Lower leg skin (tissue), 4 donors: ENCODE measurements at regions not wholly inside any gene's neighbourhood (a gene's known extent, or its start where the extent isn't known, plus 50 kb on each side); places are given as distances from the start of the nearest gene placed in this dataset.

Experiments used
- DNase-seq, 2 donors: peaks; one replicate each; pipeline ENCODE4 v3.0.0-alpha.2; 2019; ENCODE audit warnings: low spot score in 2 of 2
- H3K4me3 ChIP-seq: fragments of 200-600 bp; sonication (generic); 2 replicates; pipeline ENCODE4 v1.5.1; 2017; ENCODE audit warnings: mild to moderate bottlenecking, low read depth; ENCODE audit not compliant: poor library complexity, severe bottlenecking
- POLR2A ChIP-seq, 2 donors: fragments of 450-650 bp; IDR thresholded peaks; one replicate each; pipeline ENCODE4 v1.6.1; 2016 to 2017; ENCODE audit warnings: antibody characterized with exemption in 2 of 2, mild to moderate bottlenecking in 1 of 2, moderate library complexity in 1 of 2
- WGBS, 2 donors: methylation state at CpG; one replicate each; pipeline ENCODE4 v1.1.5; 2018; 5-methylcytosine and 5-hydroxymethylcytosine counted together
- intact Hi-C: fragments of 100-400 bp; cut with DNase I; formaldehyde crosslinking; loops from one replicate; pipeline ENCODE4 v1.15.0; 2023; ENCODE audit warnings: low total_unique reads
- TF ChIP-seq, protein P1 (sequence below), 3 donors: fragments of 450-650 bp; IDR thresholded peaks; one replicate each; pipeline ENCODE4 v1.5.1; 2016; ENCODE audit warnings: antibody characterized with exemption in 3 of 3, mild to moderate bottlenecking in 3 of 3, moderate library complexity in 2 of 3

DNA sequence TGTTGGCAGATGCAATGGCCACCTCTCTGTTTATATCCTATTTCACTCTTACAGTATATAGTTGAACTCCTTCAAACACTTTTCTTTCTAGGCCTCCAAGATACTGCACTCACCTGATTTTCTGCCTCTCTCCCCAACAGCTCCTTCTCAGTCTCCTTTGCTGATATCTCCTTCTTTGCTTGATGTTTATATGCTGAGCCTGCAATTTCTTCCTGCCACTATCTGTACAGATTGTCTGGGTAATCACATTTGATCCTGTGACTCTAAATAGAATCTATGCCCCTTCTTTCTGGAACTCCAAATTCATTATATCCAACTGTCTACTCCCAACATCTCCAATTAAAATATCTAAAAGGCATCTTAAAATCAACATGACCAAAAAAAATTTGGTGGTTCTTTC is 165.5 kb upstream of the PFN2 start:
- no peak for TF ChIP-seq POLR2A (IDR thresholded peaks at IDR 0.05)
- TF ChIP-seq, protein P1, sequence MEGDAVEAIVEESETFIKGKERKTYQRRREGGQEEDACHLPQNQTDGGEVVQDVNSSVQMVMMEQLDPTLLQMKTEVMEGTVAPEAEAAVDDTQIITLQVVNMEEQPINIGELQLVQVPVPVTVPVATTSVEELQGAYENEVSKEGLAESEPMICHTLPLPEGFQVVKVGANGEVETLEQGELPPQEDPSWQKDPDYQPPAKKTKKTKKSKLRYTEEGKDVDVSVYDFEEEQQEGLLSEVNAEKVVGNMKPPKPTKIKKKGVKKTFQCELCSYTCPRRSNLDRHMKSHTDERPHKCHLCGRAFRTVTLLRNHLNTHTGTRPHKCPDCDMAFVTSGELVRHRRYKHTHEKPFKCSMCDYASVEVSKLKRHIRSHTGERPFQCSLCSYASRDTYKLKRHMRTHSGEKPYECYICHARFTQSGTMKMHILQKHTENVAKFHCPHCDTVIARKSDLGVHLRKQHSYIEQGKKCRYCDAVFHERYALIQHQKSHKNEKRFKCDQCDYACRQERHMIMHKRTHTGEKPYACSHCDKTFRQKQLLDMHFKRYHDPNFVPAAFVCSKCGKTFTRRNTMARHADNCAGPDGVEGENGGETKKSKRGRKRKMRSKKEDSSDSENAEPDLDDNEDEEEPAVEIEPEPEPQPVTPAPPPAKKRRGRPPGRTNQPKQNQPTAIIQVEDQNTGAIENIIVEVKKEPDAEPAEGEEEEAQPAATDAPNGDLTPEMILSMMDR (IDR thresholded peaks at IDR 0.05) = no peak
- no peak for DNase-seq

DNA sequence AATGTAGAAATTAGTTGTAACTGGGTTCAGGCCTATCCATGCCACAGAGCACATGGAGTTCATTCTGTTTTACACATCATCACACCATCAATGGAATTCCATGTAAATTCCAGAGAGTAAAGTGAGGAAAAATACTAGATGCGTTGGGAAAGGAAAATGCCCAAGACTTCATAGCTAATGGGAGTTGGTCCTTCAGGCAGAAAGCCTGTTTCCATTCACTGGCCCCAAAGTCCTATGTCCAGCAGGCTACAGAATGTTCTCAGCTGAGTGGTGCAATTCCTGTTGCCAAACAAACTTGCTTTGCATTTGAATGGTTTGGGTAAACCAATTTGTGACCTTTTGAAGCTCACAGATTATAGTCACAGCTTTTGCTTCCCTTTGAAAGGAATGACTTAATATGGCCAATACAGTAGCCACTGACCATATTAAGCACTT is 164.6 kb upstream of the PFN2 start:
- 56 to 60% methylated on average over 1 of the region's 1 CpG for WGBS, 2 donors
- no peak overlapping the region for H3K4me3 ChIP-seq
- no peak for TF ChIP-seq POLR2A (IDR thresholded peaks at IDR 0.05)
- TF ChIP-seq, protein P1 (IDR thresholded peaks at IDR 0.05) = no peak
- DNase-seq = peak in 1 of 2 donors; percentile 24
- intact Hi-C loops = no loop called here

More for the DNA sequence above, 165.5 kb upstream of the PFN2 start:
- intact Hi-C loops = no loop called here
- H3K4me3 ChIP-seq = no peak overlapping the region

DNA sequence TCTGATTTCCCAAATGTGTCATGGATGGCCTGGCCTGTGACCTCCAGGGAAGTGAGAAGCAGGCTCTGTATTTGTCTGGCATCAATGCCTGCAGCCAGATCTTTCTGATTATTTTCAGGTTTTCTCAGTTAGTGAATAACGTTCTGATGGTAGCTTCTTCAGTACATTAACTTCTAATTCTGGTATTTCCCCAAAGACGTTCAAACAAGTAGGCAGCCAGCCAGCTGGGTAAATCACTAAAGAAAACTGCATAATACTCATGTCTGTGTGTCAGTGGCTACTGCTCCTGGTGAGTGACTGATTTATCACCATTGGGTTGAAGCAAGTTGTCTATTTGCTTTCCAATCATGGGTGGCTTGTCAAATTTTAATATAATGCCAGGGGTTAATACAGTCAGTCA is 162.6 kb upstream of the PFN2 start:
- H3K4me3 ChIP-seq = no peak overlapping the region
- no peak for TF ChIP-seq POLR2A (IDR thresholded peaks at IDR 0.05)
- TF ChIP-seq, protein P1 (IDR thresholded peaks at IDR 0.05) = no peak
- whole genome bisulfite sequencing, 2 donors = 3 to 30% methylated on average over 2 of the region's 2 CpGs
- DNase-seq = no peak
- intact Hi-C loops = no loop called here

DNA sequence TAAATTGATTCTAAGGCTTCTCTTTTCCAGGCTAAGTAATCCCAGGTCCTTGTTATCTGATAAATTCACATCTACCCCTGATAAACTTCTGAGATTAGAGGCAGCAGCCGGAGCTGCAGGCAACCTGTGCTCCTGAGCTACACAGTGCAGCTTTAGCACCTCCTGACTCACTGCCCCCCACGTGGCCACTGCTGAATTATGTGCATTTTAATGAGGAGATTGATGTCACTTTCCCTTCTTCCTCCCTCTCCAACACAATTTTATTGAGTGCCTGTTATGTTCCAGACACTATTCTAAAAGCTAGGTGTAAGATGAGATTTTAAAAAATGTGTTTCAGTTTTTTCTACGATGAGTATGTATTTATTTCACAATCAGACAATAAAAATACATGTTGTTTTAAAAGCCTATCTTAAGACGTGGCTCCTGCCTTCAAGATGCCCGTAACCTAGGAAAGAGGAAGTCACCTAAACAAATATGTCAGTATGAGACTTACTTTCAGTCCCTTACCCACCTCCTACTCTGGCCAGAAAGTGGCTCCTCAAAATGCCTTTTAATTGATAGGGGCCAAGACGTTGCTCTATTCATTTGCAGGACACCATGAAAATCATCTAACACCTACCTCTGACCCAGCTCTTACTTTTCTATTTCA is 161.5 kb upstream of the PFN2 start:
- 62 to 67% methylated on average over 6 of the region's 6 CpGs for WGBS, 2 donors
- DNase-seq = no peak
- TF ChIP-seq, protein P1 (IDR thresholded peaks at IDR 0.05) = no peak
- TF ChIP-seq POLR2A (IDR thresholded peaks at IDR 0.05) = no peak

DNA sequence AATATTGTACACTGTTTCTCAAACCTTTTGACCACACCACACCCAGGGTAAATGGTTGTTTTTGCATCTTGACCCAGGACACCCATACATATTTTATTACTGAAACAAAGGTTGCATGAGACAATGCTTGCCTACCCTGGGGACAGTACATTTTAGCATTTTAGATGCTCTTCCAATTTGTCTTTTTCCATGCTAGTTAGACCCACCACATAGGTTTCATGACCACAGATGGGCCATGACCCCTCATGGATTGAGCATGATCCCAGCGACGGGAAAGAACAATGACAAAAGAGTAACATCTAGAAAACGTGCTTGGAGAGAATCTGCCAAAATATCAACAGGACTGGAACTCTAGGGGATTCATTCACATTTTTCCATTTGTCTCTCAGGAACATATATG is 161.0 kb upstream of the PFN2 start:
- DNase-seq = no peak
- no peak overlapping the region for H3K4me3 ChIP-seq
- no peak for TF ChIP-seq POLR2A (IDR thresholded peaks at IDR 0.05)
- intact Hi-C loops = no loop called here
- WGBS, 2 donors = 84 to 85% methylated on average over 3 of the region's 3 CpGs

More for the DNA sequence above, 161.5 kb upstream of the PFN2 start:
- no peak overlapping the region for H3K4me3 ChIP-seq
- intact Hi-C loops = no loop called here

DNA sequence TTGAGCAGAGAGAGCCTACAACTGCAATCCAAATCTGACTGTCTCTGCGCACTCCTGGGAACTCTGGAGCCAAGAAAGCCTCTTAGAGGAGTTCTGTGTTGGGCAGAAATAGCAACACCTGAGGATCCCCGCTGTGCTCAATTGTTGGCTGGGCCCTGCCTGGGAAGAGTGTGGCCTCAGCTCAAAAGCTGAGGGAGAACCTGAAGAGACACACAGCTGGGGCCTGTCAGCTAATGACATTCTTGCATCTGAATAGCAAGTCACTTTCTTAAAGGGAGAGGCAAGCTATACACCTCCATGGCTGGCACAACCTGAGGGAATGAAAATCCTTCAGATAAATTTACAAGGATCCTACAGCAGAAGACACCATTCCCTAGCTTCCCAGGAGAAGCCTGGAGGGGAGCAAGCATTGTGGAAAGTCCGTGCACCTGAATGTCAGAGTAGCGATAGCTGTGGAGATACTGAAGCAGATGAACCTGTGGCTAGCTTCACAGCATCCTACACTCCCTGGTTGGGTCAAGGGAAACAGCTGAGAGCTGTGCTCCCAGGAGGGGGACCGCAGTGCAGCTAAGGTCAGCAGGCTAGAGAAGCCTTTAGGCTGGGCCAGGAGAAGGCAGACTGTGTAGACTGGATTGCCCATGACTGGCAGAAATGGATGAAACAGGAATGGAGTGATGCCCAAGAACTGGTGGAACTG is 159.9 kb upstream of the PFN2 start:
- DNase-seq = no peak
- no peak overlapping the region for H3K4me3 ChIP-seq
- 94 to 98% methylated on average over 4 to 5 of the region's 5 CpGs for WGBS, 2 donors
- intact Hi-C loops = no loop called here
- TF ChIP-seq, protein P1 (IDR thresholded peaks at IDR 0.05) = no peak
- TF ChIP-seq POLR2A (IDR thresholded peaks at IDR 0.05) = no peak
